ENCODE measurements at regions not wholly inside any gene's neighbourhood (a gene's known extent, or its start where the extent isn't known, plus 50 kb on each side); places are given as distances from the start of the nearest gene placed in this dataset.
"Not testable (repeated sequence)": the region's sequence is repeated elsewhere in the genome, so short reads cannot be mapped to it uniquely, and the experiment has no call there.

DNA sequence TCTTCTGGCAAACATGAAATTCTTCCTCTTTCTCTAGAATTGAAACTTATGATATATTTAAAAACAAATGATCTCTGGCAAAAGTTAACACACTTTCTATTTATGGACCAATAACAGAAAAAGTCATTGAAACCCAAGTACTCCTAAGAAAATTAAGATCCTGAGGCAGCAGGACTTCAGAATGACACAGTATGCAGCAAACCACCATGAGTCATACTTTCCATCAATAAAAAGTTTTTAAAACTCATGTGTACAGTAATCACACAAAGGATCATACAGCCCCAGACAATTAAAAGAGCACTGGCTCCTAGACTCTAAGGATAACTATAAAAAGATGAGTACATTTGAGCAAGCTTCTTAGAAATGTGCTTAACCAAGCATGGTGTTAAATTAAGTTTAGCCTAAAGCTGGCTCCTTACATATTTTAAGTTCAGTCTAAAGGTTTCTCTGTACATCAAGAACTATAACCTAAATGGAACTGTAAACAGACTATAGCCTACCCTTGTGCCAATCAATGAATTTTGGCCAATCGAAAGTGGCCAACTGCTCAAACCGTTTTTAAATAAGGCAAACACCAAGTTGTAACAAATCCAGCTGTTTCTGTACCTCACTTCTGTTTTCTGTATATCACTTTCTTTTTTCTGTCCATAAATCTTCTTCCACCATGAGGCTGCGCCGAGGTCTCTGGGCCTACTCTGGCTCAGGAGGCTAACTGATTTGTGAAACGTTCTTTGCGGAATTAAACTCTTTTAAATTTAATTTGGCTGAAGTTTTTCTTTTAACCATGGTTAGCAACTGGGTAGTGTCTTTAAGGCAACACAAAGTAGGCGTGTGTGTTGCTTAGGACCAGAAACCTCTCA is 232.1 kb upstream of the PIK3R1 start:
- FAIRE-seq: peak; percentile 33

GRCh38 chr5:67982160-67982559 is 233.4 kb upstream of the PIK3R1 start:
- H3K4me3 ChIP-seq (ENCODE audit: low read length in 3 of 3); H3K9ac ChIP-seq (ENCODE audit: low read length in 3 of 3); DNase-seq; H3K9me3 ChIP-seq (ENCODE audit: control insufficient read depth in 2 of 3, insufficient read depth in 1 of 3, low read length in 3 of 3); FAIRE-seq; H3K27ac ChIP-seq (ENCODE audit: low read depth in 2 of 2, low read length in 2 of 2); intact Hi-C loops (cut with DNase I); H3K4me1 ChIP-seq (ENCODE audit: control insufficient read depth in 2 of 3, insufficient read depth in 2 of 3, low read depth in 1 of 3, low read length in 3 of 3); H3K27me3 ChIP-seq (ENCODE audit: control insufficient read depth, insufficient read depth, low read length); H3K36me3 ChIP-seq (ENCODE audit: control insufficient read depth in 2 of 3, insufficient read depth in 3 of 3, low read length in 3 of 3): not testable (repeated sequence)

More for the DNA sequence above, 232.1 kb upstream of the PIK3R1 start:
- intact Hi-C loops (cut with DNase I): no loop called here
- Histone ChIP-seq H3K27me3 (ENCODE audit: control insufficient read depth, insufficient read depth, low read length) (no peaks in the 10 kb centered on the region), H3K36me3 (ENCODE audit: control insufficient read depth in 2 of 3, insufficient read depth in 3 of 3, low read length in 3 of 3) (no peaks in the 10 kb centered on the region), H3K4me3 (ENCODE audit: low read length in 3 of 3) (no peak overlapping the region), H3K4me1 (ENCODE audit: control insufficient read depth in 2 of 3, insufficient read depth in 2 of 3, low read depth in 1 of 3, low read length in 3 of 3) (no peaks in the 10 kb centered on the region), H3K9ac (ENCODE audit: low read length in 3 of 3) (no peak overlapping the region), H3K27ac (ENCODE audit: low read depth in 2 of 2, low read length in 2 of 2) (no peak overlapping the region), H3K9me3 (ENCODE audit: control insufficient read depth in 2 of 3, insufficient read depth in 1 of 3, low read length in 3 of 3) (no peaks in the 10 kb centered on the region)
- DNase-seq: no peak
- TF ChIP-seq, protein P1, sequence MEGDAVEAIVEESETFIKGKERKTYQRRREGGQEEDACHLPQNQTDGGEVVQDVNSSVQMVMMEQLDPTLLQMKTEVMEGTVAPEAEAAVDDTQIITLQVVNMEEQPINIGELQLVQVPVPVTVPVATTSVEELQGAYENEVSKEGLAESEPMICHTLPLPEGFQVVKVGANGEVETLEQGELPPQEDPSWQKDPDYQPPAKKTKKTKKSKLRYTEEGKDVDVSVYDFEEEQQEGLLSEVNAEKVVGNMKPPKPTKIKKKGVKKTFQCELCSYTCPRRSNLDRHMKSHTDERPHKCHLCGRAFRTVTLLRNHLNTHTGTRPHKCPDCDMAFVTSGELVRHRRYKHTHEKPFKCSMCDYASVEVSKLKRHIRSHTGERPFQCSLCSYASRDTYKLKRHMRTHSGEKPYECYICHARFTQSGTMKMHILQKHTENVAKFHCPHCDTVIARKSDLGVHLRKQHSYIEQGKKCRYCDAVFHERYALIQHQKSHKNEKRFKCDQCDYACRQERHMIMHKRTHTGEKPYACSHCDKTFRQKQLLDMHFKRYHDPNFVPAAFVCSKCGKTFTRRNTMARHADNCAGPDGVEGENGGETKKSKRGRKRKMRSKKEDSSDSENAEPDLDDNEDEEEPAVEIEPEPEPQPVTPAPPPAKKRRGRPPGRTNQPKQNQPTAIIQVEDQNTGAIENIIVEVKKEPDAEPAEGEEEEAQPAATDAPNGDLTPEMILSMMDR (IDR thresholded peaks at IDR 0.05; ENCODE audit: borderline replicate concordance, extremely low read depth, insufficient read depth): no peak

GRCh38 chr5:67978171-67978570 is 237.4 kb upstream of the PIK3R1 start:
- no peak for FAIRE-seq
- no peaks in the 10 kb centered on the region for H3K36me3 ChIP-seq (ENCODE audit: control insufficient read depth in 2 of 3, insufficient read depth in 3 of 3, low read length in 3 of 3)
- H3K9me3 ChIP-seq (ENCODE audit: control insufficient read depth in 2 of 3, insufficient read depth in 1 of 3, low read length in 3 of 3): no peaks in the 10 kb centered on the region
- H3K27ac ChIP-seq (ENCODE audit: low read depth in 2 of 2, low read length in 2 of 2): no peak overlapping the region
- intact Hi-C loops (cut with DNase I): no loop called here
- TF ChIP-seq, protein P1 (IDR thresholded peaks at IDR 0.05; ENCODE audit: borderline replicate concordance, extremely low read depth, insufficient read depth): no peak
- no peak overlapping the region for H3K9ac ChIP-seq (ENCODE audit: low read length in 3 of 3)
- H3K4me3 ChIP-seq (ENCODE audit: low read length in 3 of 3): no peak overlapping the region
- no peaks in the 10 kb centered on the region for H3K4me1 ChIP-seq (ENCODE audit: control insufficient read depth in 2 of 3, insufficient read depth in 2 of 3, low read depth in 1 of 3, low read length in 3 of 3)
- peak in 1 of 5 donors; percentile 38 for DNase-seq
- H3K27me3 ChIP-seq (ENCODE audit: control insufficient read depth, insufficient read depth, low read length): no peaks in the 10 kb centered on the region

DNA sequence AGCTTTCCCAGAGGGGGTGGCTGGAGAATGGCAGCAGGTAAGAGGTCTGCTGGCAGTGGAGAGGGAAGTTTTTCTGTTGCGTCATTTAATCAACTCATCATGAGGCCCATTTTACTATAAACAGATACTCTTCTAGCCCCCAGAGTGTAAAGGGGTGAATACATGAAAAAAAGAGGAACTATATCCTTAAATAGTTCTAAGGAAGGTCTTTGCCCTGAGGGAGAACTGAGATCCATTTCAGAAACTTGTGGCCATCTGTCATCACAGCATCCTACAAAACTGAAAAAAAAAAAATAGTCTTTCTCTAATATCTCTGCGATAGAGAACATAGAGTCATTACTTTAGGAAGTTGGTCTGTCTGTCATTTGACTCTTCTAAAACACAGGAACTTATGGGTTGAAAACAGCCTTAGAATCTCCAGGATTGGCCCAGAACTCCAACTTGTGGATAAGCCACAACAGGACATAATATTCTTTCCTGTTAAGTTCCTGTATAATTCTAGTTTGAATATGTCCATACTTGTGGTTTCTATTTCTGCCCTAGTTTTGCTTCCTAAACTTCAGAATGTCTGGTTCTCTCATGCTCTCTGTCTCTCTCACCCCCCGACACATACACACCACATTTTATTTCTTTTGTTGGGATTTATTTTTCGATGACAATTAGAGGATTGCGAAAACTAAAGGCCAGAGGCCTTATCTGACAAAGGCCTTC is 238.5 kb upstream of the PIK3R1 start:
- intact Hi-C loops (cut with DNase I): no loop called here
- TF ChIP-seq, protein P1 (IDR thresholded peaks at IDR 0.05; ENCODE audit: borderline replicate concordance, extremely low read depth, insufficient read depth): no peak
- FAIRE-seq (no peak), DNase-seq (no peak)
- Histone ChIP-seq H3K27ac (ENCODE audit: low read depth in 2 of 2, low read length in 2 of 2) (peak overlapping the region in 1 of 2 donors; percentile 26), H3K9me3 (ENCODE audit: control insufficient read depth in 2 of 3, insufficient read depth in 1 of 3, low read length in 3 of 3) (no peaks in the 10 kb centered on the region), H3K36me3 (ENCODE audit: control insufficient read depth in 2 of 3, insufficient read depth in 3 of 3, low read length in 3 of 3) (no peaks in the 10 kb centered on the region), H3K4me1 (ENCODE audit: control insufficient read depth in 2 of 3, insufficient read depth in 2 of 3, low read depth in 1 of 3, low read length in 3 of 3) (peaks cover 0 to 3% (median 0%) of the 10 kb centered on the region in 3 donors), H3K27me3 (ENCODE audit: control insufficient read depth, insufficient read depth, low read length) (no peaks in the 10 kb centered on the region), H3K9ac (ENCODE audit: low read length in 3 of 3) (no peak overlapping the region), H3K4me3 (ENCODE audit: low read length in 3 of 3) (no peak overlapping the region)

All from kidney (tissue), 13 donors.